NCI-H524 treated with DMSO at 0.1 percent for 48 hours (cell line): ENCODE measurements at regions not wholly inside any gene's neighbourhood (a gene's known extent, or its start where the extent isn't known, plus 50 kb on each side); places are given as distances from the start of the nearest gene placed in this dataset.

ENCODE experiments used
- DNase-seq: peaks from one replicate; lab custom pipeline; 2025; lab: John Stamatoyannopoulos, UW

DNA sequence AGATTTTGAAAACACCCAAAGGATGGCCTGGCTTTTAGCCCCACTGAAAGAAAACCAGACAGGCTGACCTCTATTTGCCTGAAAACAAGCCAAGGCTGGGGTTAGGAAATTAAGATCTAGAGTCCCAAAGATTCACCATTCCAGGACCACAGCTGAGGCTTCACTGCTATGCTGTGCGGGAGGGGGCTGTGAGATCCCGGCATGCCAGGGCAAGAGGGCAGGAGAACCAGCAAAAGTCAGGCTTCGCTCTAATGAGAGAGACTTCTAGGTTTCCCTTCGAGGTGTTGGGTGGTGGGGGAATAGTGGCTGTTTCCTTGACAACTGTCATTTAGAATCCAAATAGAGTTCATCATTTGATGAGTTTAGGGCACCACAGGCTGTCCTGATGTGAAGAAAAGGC, 152.9 kb upstream of the NFIB start:
- no peak for DNase-seq

DNA sequence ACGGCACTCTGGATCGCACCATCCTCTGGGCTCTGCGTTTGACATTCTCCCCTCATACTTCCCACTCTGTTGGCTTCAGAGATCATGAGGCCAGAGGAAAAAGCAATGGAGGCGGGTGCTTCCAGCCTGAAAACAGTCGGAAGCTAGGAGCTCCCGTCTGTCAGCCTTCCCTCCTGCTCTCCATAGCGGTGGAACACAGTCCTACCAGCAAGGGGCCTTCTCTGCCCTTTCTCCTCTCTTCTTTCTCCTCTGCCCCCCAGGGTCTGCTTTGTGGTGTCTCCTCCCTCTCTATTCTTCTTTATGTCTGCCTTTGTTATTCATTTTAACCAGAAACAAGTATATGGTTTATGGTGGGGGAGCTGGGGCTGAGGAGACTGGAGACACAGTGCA, 152.5 kb upstream of the NFIB start:
- DNase-seq: no peak

DNA sequence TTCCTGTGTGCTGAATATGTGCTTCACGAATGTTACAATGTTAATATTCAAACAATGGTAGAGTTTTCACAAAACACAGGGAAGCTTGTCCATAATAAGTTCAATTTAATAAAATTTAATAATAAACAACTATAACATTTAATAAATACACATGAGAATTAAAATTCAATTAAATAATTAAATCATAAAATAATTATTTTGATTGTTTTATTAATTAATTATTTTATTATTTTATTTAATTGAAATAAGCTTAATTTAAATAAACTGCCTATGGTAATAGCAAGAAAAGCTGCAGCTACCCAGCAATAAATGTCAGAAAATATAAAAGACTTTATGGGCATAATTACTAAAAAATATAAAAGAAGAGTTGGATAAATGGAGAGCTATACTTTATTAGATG, 149.0 kb upstream of the NFIB start:
- DNase-seq: no peak

DNA sequence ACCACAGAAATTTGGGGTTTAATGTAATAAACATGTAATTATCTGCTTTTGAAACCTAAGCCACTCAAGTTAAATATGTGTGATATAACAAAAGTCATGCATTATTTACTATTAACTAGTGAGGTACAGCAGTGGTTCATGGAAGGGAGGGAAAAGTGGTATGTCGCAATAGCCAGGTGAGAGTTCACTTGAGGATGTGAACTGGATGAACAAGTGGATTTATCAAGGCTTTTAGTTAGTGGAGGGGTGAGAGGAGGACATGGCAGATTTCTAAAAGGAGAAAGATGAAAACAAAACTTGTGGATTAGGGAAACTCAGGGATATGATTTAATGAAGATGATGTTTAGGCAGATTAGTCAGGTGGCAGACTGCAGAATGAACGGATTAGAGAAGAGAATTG, 141.3 kb upstream of the NFIB start:
- DNase-seq: peak; percentile 96

DNA sequence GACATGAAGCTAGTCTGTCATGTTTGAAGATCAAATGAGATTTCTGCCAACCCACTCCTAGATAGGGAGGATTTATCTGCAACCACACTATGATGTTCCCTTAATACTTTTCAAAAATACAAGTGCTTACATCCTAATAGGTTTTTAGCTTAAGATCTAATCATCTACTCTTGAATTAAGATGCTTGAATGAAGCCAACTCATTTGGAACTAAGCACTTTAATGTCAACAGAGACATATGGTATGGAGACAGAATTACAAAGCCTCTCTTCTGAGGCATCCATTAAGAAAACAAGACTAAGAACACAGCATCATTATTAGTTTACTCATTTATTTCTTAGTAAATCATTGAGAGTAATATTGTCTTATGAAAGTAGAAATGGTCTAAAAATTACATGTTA, 139.3 kb upstream of the NFIB start:
- peak; percentile 91 for DNase-seq

DNA sequence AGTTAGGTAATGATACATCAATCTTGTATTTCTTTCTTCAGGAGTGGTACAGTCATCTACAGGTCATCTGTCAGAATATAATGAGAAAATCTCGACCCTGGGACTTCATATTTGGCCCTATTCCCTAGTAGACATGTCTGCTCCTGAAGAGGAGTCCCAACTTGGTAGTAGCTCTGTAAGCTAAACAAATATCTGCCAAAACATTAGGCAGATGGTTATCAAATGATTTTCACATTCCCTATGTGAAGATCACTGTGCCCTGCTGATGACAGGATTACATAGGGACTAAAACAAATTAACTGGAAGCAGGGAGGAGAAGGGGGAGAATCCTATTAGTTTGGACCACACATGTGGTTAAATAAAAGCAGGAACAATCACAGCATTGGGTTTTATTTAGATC, 138.6 kb upstream of the NFIB start:
- DNase-seq: no peak

DNA sequence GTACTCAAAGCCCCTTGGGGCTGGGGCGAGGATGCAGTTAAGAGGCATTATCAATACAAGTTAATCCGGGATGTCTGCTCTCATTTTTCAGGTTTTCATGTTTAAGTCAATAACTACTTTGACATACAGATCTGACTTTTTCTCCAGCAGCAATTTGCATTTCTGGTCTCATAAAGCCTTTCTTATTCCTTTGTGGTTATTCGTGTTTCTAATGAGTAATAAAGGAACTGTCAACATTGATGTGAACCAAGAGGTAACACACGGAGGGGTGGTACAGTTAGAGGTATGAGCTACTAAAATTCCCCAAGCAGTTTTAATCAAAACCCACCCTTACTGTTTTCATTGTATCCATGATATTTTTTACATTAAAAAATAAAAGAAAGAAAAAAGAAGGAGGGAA, 138.0 kb upstream of the NFIB start:
- no peak for DNase-seq

DNA sequence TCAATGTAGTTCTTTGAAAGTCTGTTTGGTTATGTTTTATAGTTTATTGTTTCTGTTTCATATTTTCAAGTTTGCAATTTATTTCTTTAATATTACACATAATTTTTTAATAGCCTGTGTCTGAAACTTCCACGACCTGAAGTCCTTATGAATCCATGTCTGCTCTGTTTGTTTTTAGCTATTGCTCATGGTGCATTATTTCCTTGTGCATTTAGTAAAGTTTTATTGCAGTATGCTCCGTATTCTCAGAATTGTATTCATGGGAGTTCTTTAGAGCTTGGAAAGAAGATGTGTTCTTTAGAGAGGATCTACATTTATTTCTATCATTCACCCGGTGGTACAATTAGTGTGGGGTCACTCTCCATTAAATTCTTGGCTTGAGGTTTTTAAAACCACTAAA, 133.2 kb upstream of the NFIB start:
- DNase-seq: no peak

DNA sequence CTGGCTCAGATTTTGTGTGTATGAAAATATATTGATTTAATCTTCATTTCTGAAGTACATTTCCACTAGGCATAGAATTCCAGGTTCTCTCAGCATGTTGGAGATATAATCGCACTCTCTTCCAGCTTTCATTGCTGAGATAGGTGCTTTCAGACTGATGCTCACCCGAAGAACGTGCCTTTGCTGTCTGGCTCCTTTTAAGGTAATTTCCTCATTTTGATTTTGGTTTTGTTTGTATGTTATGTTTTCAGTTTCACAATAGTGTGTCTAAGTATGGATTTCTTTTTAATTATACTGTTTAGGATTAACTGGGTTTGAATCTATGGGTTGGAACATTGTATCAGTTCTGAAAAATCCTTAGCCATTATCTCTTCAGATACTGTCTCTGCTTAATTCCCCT, 132.0 kb upstream of the NFIB start:
- no peak for DNase-seq

DNA sequence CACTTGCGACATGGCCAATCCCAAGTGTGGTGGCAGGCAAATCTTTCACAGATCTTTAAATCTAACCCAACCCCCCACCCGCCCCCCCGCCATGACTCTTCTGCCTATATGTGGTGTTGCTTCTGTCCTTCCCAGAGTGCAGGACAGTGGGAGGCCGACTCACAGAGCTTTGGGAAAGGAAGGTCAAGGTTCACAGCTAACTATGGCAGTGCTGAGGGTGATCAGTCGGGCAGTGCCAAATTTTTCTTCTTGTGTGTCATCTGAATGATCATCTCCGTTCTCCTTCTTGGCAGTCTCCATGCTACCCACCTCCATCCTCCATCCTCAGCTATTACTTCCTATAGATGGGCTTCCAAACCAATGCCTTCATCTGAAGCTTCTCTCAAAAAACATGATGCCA, 129.0 kb upstream of the NFIB start:
- no peak for DNase-seq

DNA sequence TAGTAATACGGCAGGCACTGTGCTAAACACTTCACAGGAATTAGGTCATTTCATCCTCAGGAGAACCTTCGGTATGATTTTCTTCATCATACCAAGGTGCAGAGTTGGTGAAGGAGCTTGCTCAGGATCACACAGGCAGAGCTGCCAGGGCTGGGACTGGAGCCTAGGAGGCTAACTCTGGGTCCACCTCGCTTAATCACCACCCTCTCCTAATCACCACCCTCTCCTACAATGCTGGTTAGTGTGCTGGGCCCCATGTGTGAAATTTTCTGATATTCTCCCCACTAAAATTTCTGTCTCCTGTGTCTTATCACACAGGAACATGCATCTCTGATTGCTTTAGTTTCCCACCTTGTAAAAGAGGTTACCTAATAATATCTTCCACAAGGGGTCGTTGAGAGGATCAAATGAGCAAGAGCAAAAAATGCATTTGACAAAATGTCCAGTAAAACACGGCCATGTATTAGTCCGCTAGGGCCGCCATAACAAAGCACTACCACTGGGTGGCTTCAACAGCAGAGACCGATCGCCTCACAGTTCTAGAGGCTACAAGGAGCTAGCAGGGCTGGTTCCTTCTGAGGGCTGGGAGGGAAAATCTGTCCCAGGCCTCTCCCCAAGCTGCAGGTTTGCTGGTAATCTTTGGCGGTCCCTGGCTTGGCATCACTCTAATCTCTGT, 128.2 kb upstream of the NFIB start:
- no peak for DNase-seq

DNA sequence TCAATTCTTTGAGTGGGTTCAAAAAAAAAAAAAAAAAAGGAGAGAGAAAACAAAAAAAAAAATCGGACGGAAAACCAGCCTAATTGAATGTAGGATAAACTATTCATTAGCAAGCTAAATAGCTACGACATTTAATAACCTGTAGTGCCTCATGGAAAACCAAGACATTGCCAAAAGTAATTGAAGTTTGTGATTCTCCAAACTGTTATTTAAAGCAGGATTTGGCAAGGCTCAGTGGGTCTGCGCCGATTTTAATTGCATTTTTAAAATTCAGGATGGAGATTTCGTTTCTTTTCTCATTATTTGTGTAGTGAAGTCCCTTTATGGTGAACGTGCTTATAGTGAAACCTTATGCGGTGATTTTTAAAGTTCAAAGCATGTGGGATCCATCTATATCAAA, 127.2 kb upstream of the NFIB start:
- DNase-seq: no peak

DNA sequence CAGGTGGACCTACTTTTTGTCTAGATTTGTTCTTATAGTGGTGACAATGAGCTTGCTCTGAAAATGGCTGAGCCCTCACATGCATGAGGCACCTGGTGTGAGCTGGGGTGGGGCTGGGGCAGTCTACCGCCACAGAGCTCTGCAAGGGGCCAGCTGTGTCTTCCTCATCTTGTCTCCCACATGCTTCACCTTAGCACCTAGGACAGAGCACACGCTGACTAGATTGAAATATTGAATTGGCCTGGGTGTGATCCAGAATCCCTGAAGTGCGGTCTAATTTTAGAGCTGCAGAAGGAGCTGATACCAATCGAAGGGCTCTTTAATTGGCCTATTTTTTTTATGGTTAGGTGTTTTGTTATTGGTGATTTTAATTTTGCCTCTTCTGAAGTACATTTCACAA, 126.1 kb upstream of the NFIB start:
- DNase-seq: no peak

DNA sequence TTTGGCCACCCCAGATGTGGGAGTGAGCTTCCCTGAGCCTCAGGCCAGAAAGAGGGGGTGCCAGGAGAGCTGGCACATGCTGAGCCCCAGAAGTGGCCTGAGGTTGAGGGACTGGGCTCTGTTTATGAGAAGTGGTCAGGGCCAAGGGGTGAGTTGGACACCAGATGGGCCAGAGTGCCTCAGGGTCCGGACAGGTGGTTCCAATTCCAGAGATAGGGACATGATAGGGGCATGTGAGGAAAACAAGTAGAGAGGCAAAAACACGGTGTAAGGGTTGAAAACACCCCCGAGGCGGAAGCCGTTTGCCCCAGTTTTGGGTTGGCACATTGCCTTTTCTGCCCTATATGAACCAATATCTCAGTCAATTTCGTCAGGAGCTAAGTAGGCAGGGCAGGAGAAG, 125.6 kb upstream of the NFIB start:
- DNase-seq: no peak

DNA sequence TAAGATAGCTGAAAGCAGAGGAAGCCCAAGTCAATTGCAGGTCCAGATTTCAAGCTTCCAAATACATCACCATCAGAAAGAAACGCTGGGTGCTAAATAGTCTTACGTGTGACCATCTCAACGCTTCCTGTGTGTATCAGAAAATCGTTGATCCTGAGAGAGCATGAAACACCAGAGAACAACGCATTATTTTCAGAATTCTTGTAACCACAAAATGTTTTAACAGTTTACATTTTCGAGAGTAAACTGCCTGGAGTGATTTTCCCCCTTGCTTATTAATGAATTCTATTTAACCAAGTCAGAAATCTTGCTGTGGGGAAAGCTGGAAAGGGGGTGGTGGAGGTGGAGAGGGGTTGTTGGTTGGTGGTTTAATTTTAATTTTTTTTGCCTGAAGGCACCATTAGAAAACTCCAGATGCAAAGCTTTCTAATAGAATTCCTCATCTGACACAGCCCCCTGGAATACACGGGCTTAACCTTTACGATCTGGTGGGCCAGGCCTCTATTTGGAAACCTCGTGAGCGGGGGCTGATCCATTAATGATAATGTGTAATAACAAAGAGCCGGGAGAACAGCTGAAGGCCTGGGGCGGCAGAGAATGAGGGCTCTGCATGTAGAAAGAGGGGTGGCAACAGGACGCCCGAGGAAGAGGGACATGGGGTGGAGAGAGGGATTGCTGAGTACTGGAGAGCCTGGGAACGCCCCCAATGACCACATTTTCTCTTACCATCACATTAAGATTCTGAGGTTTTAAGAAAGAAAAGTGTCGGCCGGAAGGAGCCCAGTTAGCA, 124.5 kb upstream of the NFIB start:
- DNase-seq: no peak

DNA sequence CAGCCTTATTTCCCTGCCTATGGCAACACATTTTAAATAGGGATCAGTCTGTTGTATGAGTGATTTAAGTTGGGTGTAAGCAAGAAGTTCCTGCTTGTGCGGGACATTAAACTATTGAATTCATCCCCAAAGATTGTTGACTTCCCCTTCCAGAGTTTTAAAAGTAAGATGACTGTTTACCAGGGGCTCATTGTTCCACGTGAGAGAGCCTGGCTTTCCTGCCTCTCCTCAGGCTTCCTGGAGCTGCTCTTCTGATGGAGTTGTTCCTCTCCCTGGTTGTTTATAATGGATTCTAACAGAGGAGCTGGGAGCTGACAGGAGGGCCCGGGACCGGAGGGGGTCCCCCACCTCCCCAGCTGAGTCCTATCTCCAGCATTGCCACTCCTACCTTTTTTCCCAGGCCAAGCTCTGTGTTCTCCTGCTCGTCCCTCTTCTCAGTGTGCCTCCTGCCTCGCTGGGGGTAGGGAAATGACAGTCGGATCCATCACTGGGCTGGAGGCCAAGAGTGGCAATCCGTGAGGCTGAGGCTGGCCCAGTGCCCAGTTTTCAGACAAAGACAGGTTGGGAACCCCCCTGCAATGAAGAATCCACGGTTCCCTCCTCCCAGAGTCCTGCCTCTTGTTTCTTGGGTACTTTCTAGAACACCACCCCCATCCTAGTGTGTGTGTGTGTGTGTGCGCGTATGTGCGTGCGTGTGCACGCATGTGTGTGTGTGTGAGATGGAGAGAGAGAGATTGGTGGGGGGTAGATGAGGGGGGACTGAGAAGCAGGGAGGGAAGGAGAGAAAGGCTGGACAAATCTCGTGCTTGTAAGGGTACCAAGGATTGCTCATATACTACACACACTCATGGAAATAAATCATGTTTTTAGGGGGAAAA, 123.7 kb upstream of the NFIB start:
- no peak for DNase-seq

DNA sequence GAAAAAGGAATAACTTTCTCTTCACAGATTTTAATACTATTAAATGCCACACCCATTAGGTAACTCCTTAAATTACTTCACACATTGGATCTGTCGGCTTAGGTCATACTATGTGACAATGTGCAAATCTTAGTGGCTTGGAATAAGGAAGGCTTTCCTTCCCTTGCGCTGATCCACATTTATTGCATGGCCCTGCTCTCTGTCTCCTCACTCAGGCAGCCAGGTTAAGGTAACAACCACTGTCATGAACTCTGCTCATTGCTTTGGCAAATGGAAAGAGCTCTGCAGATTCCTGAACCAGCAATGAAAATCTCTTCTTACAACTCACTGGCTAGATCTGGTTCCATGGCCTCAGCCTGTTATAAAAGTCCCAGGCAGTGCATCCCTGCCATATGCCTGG, 121.9 kb upstream of the NFIB start:
- no peak for DNase-seq

DNA sequence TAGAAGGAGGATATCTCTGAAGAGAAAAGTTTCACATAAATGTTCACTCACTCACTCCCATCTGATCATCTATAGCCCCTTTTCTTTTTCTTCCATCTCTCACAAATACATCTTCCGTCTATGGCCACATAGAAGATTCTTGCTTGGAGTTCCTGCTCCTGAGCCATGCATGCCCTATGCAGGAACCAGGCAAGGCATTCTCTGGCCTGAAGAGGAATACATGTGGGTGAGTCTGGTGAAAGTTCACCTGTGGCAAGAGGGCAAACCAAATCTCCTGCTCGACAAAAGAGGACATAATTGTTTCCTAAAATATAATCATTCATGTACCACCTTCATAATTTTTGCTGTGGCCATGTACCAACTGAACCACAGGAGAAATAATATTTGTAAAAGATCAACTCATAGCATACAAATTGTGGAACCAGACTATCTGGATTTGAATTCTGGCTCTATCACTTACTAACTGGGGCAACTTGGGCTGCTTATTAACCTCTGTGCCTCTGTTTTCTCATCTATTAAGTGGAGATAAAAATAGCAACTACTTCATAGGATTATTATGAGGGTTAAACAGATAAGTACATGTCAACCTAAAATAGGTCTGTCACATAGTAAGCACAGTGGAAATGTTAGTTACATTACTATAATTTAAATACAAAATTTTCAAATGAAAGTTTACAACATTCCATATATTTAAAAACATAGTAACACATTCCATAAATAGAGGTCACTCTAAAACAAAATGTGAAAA, 121.2 kb upstream of the NFIB start:
- no peak for DNase-seq

DNA sequence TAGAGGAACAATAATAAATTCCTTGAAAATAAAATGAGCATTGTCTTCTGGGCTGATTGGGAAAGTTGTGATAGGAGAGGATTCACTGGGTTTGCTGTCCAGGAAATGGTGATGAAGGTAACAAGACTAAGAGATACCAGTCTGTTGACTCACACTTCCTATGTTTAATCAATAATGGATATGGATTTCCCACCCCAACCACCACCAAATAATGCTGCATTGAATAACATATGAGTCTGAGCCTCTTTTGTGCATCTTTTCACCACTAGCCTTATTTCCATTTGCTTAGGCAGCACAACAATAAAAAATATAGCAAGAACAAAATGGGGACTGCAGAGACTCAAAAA, 120.2 kb upstream of the NFIB start:
- DNase-seq: no peak

DNA sequence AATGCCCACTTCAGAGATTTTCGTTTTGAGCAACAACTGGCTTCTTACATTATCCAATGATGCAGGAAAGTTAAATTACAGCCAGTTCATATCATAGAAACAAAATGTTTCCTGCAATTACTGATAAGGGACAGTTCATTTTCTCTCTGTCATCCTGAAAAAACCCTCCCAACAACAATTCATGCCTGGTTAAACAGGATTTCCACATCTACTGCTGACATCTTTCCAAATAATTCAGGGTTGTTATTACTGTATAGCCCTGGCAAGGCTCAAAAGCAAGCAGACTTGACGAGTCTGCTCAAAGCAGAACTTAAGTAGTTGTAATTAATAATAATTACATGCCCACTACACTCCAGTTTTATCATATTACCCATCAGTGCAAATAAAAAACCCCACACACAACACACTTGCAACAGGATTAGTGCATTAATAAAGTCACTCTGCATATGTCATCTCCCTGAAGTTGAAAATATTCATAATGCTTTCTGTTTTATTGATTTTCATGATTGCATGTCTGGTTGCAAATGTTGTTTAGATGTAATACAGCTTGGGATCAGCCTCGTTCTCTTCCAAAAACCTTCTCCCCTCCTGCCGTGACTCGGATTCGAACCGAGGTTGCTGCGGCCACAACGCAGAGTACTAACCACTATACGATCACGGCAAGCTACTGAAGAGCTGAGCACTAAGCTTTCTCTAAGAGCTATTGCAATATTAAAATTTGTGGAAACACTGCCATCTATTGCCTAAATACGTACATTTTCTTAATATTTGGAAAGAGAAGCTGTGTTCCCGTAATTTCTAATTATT, 119.6 kb upstream of the NFIB start:
- peak; percentile 65 for DNase-seq

DNA sequence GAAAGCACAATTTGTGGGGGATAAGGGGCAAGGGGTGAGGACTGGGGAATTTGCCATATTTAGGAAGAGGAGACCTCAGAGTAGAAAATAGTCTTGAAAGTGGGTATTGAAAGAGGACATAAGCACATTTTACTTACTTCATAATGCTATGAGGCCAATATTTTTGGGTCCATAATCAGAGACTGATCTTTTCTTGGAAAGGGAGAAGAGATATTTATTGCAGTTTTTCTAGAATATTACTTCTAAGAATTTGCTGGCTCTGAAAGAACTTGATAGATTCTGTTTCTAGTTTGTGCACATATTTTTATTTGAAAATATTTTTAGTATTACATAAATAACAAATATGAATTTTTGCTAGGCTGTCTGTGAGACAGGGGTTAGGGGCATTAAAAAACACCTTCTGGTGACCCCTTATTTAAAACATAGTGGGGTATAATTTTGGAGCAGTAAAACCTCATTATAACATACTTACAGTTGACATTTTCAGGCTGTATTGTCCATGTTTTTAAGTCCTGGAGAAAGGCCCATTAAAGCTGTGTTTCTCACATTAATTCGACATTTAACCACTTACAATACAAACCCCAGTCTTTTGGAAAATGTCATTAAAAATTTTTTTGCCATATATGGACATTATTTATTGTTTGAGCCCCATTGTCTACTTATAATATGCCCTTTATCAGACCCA, 118.9 kb upstream of the NFIB start:
- DNase-seq: no peak
